Forelimb muscle (tissue), 1 donor: ENCODE measurements at regions not wholly inside any gene's neighbourhood (a gene's known extent, or its start where the extent isn't known, plus 50 kb on each side); places are given as distances from the start of the nearest gene placed in this dataset.
"Not testable (repeated sequence)": the region's sequence is repeated elsewhere in the genome, so short reads cannot be mapped to it uniquely, and the experiment has no call there.

Source experiments
- DNase-seq: peaks from one replicate; pipeline ENCODE4 v3.0.0-alpha.2; 2013; ENCODE audit warnings: low read depth

DNA sequence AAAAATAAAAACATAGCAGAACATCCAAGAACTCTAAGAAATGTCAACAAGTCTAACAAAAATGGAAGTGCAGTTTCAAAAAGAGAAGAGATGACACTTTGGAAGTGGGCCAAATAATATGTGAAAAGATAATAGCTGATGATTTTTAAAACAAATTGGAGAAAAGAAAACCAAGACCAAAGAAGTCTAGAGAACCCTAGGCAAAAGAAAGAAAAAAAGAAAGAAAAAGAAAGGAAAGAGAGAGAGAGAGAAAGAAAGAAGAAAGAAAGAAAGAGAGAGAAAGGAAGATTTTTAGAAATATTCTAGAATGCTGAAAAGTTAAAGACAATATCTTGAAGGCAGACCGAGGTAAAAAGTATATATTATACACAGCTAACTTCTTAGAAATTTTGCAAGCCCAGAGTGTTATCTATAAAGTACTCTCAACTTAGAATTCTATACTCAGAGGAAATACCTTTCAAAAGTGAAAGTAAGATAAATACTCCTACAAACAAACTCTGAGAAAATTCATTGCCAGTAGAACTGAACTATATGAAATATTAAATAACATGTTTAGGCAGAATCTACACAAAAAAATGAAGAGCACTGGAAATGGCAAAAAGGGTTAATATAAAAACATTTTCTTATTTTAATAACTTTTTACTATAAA is 138.7 kb upstream of the SMIM30 start:
- DNase-seq = no peak

DNA sequence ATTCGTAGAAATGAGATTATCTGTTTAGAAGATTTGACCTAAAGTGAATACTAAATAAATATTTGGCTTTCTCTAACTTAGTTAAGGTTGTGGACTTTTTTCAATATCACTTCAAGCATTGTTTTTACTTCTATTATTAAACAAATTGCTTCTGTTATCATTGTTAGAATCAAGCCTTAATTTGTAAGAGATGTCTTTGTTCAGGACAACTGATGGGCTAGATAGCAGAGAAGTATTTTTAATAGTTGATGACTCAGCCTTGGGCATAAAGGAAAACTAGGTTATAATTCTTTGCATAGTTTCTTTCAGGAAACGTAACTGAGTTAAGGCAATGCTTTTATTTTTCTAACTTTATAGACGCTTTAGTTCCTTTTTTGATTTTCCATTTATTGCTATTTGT is 128.8 kb upstream of the SMIM30 start:
- no peak for DNase-seq

DNA sequence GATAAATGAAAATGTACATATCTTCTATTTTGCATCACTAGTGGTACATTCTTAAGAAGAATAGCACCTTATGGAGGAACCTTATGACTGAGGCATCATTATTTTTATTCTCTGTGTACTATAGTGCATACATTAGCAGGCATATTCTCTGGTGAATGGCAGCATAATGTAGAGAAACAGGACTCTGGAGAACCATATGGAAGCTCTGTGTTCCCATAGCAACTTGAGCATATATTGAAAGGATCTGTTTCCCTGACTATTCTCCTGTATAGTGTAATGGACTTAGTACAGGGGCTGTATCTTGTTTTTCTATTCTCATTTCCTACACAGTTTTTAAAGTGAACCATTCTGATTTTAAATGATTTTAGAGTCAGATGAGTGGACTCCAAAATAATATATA is 128.4 kb upstream of the SMIM30 start:
- DNase-seq = no peak

DNA sequence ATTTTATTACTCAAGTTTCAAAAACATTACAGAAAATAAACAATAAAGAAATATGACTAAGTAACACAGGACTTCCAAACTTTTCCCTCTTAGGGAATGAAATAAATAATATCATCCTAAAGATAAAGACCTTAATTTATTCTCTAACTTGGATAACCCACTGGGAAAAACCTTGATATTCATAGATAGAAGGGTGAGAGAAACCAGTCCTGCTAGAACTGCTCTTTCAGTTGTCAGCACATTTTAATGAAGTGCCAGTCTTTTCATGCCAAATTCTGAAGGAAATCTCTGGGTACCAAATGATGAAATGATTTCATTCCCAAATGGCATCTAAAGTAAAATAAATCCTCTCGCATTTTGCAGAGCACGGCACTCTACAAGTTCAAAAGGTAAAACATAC is 114.5 kb upstream of the SMIM30 start:
- no peak for DNase-seq

DNA sequence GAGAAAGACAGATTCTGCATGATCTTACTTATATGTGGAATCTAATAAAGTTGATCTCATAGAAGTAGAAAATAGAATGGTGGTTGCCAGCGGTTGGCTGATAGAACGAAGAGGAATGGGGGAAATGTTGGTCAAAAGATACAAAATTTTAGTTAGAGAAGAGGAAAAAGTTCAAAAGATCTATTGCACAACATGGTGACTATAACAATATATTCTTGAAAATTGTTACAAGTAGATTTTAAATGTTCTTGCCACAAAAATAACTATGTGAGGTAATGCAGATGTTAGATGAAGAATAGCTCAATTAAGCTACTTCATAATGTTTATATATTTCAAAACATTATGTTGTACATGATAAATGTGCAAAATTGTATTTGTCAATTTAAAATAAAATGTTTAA is 112.3 kb upstream of the SMIM30 start:
- no peak for DNase-seq

DNA sequence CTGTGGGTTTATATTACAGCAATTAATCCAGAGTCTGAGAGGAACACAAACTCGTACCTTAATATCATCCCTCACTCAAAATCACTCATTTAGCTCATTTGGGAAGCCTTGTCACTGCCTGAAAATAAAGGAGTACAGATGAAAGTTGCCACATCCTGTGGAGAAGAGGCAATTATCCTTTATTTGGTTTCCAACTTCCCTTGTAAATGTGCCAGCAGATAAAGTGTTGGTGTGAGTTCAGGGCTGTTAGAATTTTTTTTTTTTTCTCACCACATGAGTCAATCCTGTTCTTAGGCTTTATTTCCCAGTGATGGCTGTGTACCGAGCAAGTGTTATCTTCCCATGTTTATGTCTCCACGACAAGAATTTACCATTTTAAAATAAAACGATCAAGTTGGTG is 99.0 kb upstream of the SMIM30 start:
- no peak for DNase-seq

DNA sequence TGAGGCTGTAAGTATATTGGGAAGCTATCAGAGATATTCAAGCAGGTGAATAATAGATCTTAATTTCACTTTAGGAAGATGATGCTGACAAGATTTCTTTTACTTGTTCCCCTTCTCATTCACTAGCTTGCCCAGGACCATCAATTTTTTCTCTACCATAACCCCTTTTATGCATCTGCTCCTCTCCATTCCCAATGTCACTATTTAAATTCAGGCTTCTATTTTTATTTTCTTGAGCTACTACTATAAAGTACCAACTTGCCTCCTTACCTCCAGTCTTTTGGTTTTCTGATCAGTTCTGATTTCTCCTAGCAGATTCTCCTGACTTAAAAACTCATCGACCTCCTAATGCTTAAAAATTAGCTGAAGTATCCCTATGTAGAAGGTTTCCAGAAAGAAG is 97.7 kb upstream of the SMIM30 start:
- DNase-seq = no peak

DNA sequence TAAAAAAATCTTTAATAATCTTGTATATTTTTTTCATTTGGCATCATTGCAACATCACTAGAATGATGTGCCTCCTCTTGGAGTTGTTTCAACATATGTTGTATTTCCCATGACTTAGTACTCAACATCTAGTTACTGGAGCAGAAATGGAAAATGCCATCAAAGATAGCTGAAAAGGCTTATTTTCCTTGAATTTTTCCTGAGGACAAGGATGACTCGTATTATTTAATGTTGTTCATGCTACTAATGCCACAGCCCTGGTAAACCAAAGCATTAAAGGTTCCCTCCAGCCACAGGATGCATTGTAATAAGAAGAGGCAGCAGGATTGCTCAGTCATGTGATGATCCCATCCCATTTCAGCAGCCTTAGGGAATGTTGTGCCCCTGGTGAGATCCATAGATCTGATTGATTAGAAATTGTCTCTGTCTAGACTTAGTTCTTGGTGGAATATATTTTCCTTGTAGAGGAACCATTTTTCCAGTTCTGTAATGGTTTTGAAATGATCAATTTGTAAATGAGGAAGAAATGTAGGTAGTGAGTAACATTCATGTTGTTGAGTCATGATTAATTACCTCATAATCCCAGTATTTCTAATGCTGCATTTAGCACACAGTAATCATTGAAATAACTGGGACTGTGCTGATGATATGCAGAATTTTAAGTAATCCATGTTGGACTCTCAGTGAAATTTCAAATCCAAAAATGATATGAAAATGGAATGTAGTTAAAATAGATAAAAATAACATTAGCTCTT is 91.3 kb upstream of the SMIM30 start:
- no peak for DNase-seq

DNA sequence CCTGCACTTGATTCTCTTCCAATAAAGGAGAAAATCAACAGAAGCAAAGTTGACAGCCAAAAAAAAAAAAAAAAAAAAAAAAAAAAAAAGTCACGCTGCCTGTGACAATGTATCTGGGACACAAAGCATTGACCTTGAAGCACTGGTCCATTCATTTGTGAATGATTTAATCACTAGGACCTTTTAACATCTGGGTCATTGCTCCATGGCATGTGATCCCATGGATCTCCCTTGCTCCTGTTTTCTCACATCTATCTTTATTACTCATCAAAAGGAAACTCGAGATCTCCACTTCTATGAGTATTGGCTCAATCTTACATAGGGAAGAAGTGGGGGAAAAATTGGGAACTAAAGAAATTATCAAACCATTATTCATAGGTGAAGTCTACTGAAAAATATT is 89.6 kb upstream of the SMIM30 start:
- no peak for DNase-seq

DNA sequence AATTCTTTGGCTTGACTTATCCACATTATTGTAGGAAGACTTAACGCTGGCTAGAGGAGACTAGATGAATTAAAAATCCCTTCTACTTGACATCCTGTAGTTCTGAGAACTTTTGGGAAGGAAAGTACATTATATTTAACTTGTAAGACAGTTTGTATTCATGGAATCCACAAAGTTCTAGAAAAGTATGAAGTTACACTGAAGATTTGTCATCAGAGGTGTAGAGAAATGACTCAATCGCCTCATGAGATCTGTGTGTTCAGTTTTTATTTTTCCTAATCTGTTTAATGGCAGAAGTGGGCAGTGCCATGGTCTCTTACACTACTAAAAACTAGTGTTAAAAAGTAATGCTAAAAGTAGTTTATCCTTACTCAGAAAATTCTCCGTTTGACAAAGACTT is 89.1 kb upstream of the SMIM30 start:
- DNase-seq = no peak

DNA sequence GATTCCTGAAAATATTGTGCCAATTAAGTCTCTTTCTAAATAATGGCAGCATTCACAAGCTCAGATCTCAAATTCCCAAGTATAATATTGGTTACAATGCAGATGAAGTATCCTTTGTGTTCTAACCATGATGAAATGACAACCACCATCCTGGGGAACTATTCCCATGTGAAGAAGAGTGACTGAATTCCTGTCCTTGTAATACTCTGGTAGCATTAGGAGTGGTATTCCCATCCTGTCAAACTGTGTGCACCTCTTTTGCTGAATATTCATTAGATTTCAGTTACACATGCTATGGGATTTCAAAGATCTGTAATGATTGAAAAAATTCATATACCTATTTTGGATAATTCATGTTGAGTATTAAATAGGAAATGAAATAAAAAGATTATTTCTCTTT is 86.1 kb upstream of the SMIM30 start:
- no peak for DNase-seq

DNA sequence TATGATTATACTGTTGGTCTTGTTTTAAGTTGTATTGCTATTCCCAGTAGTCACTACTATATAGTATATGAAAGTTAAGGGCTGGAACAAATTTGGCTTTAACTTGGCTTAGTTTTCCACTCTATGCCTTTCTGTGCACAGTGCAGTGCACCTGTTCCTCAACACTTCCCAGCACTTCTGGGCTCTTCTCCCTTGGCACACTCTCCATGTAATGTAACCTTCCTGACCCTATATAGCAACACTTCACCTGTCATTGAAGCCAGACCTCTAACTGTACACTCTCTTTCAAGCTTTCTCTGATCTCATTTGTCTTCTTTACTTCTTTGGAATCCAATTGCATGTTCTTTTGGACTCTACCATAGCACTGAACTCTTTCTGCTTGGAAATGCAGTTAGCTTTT is 83.9 kb upstream of the SMIM30 start:
- no peak for DNase-seq

DNA sequence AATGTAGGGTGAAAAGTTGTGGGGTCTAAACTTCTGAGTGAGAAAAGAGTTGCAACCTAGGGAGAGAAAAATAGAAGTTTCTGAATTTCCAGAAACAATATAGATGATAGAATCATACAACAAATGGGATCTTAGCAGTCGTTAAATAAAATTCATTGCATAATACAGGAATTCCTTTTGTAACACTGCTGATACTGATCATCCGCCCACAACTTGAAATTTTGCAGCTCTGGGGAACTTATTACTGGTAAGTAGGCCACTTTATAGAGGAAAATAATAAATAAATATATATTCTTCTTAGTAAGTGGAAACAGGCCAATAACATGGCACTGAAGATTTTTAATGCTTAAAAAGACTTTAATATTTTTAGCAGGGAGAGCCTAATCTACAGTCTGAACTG is 81.9 kb upstream of the SMIM30 start:
- DNase-seq = no peak

DNA sequence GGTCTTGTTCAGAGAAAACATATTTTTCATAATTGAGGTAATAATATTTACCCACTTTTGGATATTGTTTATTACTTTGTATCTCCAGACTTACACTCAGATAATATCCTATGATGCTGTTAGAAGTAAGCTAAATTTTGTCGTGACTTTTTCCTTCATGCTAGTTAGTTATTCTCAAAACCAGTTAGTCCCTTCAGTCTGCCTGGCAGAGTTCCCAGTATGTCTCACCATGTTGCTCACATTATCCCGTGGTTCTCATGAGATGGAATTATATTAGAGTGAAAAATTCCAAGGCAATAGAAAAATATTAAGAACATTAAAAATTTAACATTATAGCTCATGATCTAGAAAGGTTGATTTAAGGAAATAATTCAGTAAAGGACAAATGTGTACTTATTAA is 81.5 kb upstream of the SMIM30 start:
- DNase-seq = no peak

DNA sequence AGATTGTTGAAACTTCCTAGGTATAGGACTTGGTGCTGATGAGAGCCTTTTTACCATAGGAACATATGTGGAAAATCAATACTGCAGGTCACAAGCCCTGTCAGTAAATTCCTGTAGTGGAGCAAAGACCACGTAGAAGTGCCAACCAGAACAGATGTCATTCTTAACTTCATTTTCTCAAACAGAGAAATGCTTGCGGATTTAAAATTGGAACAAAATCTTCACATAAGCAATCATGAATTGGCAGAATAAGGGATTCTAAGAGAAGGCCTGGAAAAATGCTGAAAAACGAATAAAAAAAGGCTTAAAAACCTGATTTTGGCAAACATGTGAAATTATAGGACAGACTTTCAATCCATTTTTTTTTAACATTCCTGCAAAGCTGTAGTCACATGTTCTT is 80.8 kb upstream of the SMIM30 start:
- DNase-seq = no peak

DNA sequence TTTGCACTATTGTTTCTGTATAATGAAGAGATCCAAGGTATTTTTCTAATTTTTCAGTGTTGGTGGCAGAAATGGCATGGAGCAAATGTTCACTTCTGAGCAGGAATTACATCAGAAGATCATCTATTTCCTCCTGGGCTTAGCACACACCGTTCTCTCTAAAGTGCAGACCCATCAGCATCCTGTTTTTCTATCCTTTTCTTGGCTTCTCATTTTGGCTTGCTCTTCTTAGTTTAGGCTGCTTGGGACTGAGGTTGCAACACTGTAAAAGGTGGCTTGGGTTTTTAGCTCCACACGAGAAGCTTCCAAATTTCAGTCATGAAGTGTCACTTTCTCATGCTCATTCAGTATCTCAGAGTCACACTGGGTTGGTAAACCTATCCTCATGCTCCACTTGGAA is 79.9 kb upstream of the SMIM30 start:
- DNase-seq = no peak

DNA sequence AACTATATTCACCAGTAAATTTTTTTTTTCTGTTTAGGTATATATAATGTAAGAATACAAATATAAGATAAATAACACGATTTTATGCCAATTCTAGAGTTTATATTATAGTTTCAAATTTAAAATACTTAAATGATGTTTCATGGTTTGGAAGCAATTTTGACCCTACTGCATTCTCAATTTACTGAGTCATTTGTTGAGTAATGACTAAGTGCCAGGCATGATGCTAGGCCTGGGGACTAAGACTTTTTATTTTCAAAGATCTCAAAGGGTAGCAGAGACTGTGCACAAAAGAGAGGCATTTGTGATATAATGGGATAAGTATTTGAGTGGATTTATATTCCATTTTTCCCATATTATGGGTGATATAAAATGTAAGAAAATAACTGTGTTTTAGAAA is 78.9 kb upstream of the SMIM30 start:
- no peak for DNase-seq

DNA sequence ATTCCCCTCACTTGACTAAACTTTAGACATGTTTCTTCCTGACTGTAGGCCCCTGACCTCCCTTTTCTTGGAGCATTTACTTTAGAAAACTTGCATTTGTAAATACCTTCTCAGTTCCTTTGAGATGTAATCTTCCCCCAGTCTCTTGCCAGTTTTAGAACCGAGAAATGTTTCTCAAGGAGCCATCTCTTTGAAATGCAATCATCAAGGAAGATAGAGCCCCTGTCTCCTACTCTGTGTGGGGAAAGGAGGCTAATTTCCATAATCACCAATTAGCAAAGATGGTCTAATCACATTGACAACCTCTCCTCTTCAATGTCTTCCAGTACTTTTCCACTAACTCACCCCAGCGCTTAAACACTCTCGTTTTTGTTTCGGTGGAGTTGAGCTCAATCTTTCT is 70.0 kb upstream of the SMIM30 start:
- no peak for DNase-seq

DNA sequence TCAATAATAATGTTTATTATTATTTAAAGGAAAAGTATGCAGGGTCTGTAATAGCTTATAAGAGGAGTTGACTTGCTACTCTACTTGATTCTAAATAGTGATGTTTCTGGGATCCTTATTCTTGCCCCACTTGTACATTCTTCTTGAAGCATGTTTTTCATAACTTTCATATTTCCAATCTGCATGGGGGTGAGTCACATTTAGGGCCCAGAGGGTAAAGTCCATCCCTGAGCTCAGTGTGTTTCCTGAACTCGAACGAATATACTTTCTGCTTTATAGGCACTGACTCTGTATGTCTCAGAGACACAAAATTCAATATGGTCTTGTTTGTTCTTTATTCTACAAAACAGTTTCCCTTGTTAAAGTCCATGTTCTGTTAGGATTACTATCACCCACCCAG is 61.0 kb upstream of the SMIM30 start:
- no peak for DNase-seq

DNA sequence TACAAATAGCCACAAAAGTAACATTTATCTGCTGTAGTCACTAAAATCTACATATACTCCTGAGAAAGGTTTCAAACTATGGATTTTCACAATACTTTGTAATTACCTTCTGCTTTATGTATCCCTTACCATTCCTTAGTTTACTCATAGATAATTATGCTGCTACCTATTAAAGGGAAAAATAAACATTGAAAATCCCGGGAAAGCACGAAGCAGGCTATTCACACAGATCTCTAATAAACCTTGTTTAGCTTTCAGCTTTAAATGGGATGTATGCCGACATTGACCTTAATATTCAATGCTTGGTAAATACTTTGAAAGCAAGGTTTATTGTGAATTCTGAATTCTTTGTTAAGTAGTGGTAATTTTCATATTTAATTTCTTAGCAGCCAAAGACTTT is 58.5 kb upstream of the SMIM30 start:
- no peak for DNase-seq

DNA sequence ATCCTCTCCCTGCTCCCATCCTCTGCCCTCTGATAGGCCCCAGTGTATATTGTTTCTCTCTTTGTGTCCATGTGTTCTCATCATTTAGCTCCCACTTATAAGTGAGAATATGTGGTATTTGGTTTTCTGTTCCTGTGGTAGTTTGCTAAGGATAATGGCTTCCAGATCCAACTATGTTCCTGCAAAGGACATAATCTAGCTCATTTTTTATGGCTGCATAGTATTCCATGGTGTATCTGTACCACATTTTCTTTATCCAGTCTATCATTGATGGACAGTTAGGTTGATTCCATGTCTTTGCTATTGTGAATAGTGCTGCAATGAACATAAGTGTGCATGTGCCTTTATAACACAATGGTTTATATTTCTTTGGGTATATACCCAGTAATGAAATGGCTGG is 57.8 kb upstream of the SMIM30 start:
- DNase-seq = not testable (repeated sequence)

DNA sequence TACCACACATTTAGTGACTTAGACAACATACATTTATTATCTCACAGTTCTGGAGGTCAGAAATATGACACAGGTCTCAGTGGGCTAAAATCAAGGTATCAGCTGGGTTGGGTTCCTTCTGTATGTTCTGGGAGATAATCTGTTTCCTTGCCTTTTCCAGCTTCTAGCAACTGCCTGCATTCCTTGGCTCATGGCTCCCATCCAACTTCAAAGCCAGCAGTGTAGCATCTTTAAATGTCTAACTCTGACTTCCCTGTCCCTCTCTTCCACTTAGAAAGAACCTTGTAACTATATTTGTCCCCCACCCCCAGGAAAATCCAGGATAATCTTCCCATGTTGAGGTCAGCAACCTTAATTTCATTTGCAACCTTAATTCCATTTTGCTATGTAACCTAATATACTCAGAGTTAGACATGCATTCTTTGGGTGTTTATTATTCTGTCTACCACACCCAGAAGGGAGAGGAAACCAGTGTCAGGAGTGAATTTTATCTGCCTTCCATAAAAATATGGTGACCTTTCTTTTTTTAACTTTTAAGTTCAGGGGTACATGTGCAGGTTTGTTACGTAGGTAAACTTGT is 57.3 kb upstream of the SMIM30 start:
- DNase-seq = no peak

DNA sequence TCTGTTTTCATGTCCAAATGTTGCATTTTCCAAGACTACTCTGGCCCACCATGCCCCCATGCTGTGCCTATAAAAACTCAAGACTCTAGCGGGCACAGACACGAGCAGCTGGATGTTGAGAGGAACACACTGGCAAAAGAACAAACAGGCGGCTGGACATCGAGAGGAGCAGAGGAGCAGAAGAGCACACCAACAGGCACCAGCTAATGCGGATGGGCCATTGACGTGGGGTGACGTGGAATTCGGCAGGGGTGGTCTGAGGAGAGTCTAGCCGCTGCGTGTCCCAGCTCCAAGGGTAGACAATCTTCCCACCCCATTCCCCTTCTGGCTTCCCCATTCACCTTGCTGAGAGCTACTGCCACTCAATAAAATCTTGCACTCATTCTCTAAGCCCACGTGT is 54.4 kb upstream of the SMIM30 start:
- DNase-seq = no peak

DNA sequence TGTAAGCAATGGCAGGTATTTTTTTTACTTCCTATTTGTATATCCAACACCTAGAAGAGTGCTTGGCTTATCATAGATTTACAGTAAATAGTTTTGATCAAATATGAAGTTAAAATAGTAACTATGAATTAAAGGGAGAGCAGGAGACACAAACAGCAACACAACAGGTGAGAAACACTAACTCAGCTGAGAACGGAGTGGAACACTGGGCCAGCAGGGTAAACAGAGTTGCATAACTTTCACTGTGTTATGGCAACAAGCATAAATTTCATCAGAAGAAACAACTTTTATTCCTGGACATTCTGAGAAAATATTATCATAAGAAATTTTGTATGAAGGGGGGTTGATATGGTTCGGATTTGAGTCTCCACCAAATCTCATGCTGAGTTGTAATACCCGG is 52.2 kb upstream of the SMIM30 start:
- DNase-seq = no peak
